ENCODE measurements at regions not wholly inside any gene's neighbourhood (a gene's known extent, or its start where the extent isn't known, plus 50 kb on each side); places are given as distances from the start of the nearest gene placed in this dataset.

DNA sequence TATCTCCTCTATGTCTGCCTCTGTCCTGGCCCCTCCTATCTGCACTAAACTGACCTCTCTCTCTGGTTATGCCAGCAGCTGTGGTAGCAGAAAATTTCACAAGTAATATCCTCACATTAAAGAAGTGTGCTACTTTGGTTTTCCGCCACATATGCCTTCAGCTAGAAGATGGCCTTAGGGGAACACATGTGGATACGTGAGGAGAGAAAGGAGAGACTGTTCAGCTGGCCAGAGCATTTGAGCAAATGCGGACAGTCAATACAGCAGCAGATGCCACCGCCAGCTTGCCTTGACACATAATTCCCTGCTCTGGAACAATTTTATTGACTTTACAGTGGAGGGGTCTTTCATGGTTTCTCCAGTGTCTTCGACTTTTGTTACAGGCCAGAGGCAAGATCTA is 434.6 kb downstream of the TAF11L14 start:
- H3K27me3 ChIP-seq (ENCODE audit: control insufficient read depth, insufficient read depth, low read length), result no peaks in the 10 kb centered on the region
- no peaks in the 10 kb centered on the region for H3K9me3 ChIP-seq (ENCODE audit: control insufficient read depth, low read length)
- TF ChIP-seq CTCF (IDR thresholded peaks at IDR 0.05), result no peak

GRCh38 chr5:18069790-18070189 is 435.5 kb downstream of the TAF11L14 start:
- no peaks in the 10 kb centered on the region for H3K27me3 ChIP-seq (ENCODE audit: control insufficient read depth, insufficient read depth, low read length)
- H3K4me2 ChIP-seq (ENCODE audit: low read length), result no peak overlapping the region
- H3K27ac ChIP-seq, result no peak overlapping the region
- no peaks in the 10 kb centered on the region for H3K36me3 ChIP-seq (ENCODE audit: control insufficient read depth, insufficient read depth, low read length)
- H3K79me2 ChIP-seq, result no peaks in the 10 kb centered on the region
- no peaks in the 10 kb centered on the region for H3K9me3 ChIP-seq (ENCODE audit: control insufficient read depth, low read length)
- no peak overlapping the region for H3K9ac ChIP-seq
- H2AFZ ChIP-seq, result no peak overlapping the region
- H3K4me1 ChIP-seq, result no peaks in the 10 kb centered on the region
- TF ChIP-seq CTCF (IDR thresholded peaks at IDR 0.05), result no peak
- H3K4me3 ChIP-seq (ENCODE audit: low read depth, low read length), result no peak overlapping the region

More for the DNA sequence above, 434.6 kb downstream of the TAF11L14 start:
- H3K27ac ChIP-seq, result no peak overlapping the region
- no peak overlapping the region for H3K9ac ChIP-seq
- H3K79me2 ChIP-seq, result no peaks in the 10 kb centered on the region
- no peak overlapping the region for H3K4me2 ChIP-seq (ENCODE audit: low read length)
- no peaks in the 10 kb centered on the region for H3K4me1 ChIP-seq
- H3K36me3 ChIP-seq (ENCODE audit: control insufficient read depth, insufficient read depth, low read length), result no peaks in the 10 kb centered on the region
- H2AFZ ChIP-seq, result no peak overlapping the region
- no peak overlapping the region for H3K4me3 ChIP-seq (ENCODE audit: low read depth, low read length)

DNA sequence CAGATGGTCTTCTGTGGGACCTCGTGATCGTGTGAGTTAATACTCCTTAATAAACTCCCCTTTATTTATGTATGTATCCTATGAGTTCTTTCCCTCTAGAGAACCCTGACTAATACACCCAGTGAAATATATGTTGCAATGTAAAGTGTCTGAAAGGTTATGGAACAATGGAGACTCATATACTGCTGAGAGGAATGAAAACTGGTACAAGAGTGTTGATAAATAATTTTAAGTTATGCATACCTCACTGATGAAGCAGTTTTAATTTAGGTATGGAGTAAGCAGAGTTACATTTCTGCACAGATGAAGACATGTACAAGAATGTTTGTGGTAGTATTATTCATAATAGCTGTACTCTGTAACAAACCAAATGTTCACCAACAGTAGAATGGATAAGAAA is 438.3 kb downstream of the TAF11L14 start:
- H3K4me1 ChIP-seq, result no peaks in the 10 kb centered on the region
- TF ChIP-seq CTCF (IDR thresholded peaks at IDR 0.05), result no peak
- H3K4me2 ChIP-seq (ENCODE audit: low read length), result no peak overlapping the region
- no peak overlapping the region for H3K9ac ChIP-seq
- H3K4me3 ChIP-seq (ENCODE audit: low read depth, low read length), result no peak overlapping the region
- H2AFZ ChIP-seq, result no peak overlapping the region
- H3K27ac ChIP-seq, result no peak overlapping the region
- no peaks in the 10 kb centered on the region for H3K36me3 ChIP-seq (ENCODE audit: control insufficient read depth, insufficient read depth, low read length)
- H3K79me2 ChIP-seq, result no peaks in the 10 kb centered on the region
- H3K27me3 ChIP-seq (ENCODE audit: control insufficient read depth, insufficient read depth, low read length), result no peaks in the 10 kb centered on the region
- H3K9me3 ChIP-seq (ENCODE audit: control insufficient read depth, low read length), result no peaks in the 10 kb centered on the region

- H3K4me2 ChIP-seq (ENCODE audit: low read length), result no peak overlapping the region
- H3K9me3 ChIP-seq (ENCODE audit: control insufficient read depth, low read length), result no peaks in the 10 kb centered on the region
- no peak overlapping the region for H2AFZ ChIP-seq
- H3K9ac ChIP-seq, result no peak overlapping the region
- H3K27me3 ChIP-seq (ENCODE audit: control insufficient read depth, insufficient read depth, low read length), result no peaks in the 10 kb centered on the region
- H3K4me1 ChIP-seq, result no peaks in the 10 kb centered on the region
- no peaks in the 10 kb centered on the region for H3K79me2 ChIP-seq
- no peak for TF ChIP-seq CTCF (IDR thresholded peaks at IDR 0.05)
- H3K4me3 ChIP-seq (ENCODE audit: low read depth, low read length), result no peak overlapping the region
- H3K36me3 ChIP-seq (ENCODE audit: control insufficient read depth, insufficient read depth, low read length), result no peaks in the 10 kb centered on the region
- no peak overlapping the region for H3K27ac ChIP-seq
Measured at GRCh38 chr5:18074961-18075360, 440.7 kb downstream of the TAF11L14 start.

DNA sequence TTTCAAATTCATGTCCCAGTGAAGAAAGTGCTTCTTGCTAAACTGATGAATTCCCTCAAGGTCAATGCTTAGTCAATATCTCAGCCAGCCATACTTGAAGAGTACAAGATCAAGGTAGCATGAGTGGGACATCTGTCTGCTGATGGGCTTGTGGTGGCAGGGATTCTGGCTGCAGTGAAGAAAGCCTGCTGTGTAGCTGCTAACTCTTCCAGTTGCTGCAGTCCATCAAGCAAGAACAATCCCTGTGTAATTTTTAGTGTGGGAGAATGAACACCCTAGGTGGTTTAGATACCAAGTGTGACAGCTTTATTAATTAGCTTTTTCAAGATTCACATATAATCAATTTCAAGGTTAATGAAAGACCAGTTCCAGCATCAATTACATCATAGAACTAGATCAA is 443.9 kb downstream of the TAF11L14 start:
- H3K79me2 ChIP-seq, result no peaks in the 10 kb centered on the region
- no peak overlapping the region for H3K9ac ChIP-seq
- H3K27ac ChIP-seq, result no peak overlapping the region
- no peaks in the 10 kb centered on the region for H3K4me1 ChIP-seq
- H3K9me3 ChIP-seq (ENCODE audit: control insufficient read depth, low read length), result no peaks in the 10 kb centered on the region
- H3K4me3 ChIP-seq (ENCODE audit: low read depth, low read length), result no peak overlapping the region
- H3K27me3 ChIP-seq (ENCODE audit: control insufficient read depth, insufficient read depth, low read length), result no peaks in the 10 kb centered on the region
- no peak overlapping the region for H3K4me2 ChIP-seq (ENCODE audit: low read length)
- H3K36me3 ChIP-seq (ENCODE audit: control insufficient read depth, insufficient read depth, low read length), result no peaks in the 10 kb centered on the region
- TF ChIP-seq CTCF (IDR thresholded peaks at IDR 0.05), result no peak
- no peak overlapping the region for H2AFZ ChIP-seq
